ENCODE measurements at regions not wholly inside any gene's neighbourhood (a gene's known extent, or its start where the extent isn't known, plus 50 kb on each side); places are given as distances from the start of the nearest gene placed in this dataset.

DNA sequence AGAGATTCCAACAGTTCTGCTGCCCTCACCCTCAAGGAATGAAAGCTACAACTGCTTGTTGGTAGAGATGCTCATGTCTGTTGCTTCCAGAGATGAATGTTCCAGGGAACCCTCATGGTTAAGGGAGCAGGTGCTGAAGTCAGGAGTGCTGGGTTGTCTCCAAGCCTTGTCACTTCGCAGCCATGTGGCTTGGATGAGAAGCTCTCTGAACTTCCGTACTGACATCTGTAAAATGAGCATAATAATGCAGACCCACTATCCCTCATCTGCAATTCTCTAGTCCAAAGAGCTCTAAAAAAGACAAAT lies 133.3 kb upstream of the ADRA1B start:
- Histone ChIP-seq H3K79me2 (ENCODE audit: low read length) (no peaks in the 10 kb centered on the region), H3K4me1 (ENCODE audit: low read length) (no peaks in the 10 kb centered on the region), H4K20me1 (ENCODE audit: insufficient read depth, low read length) (no peaks in the 10 kb centered on the region), H3K4me2 (ENCODE audit: low read depth, low read length) (no peak overlapping the region), H2AFZ (ENCODE audit: low read length) (no peak overlapping the region), H3K4me3 (ENCODE audit: low read length) (no peak overlapping the region), H3K36me3 (replicated peaks; ENCODE audit: insufficient read depth, low read length) (no peaks in the 10 kb centered on the region), H3F3A (ENCODE audit: insufficient read depth, low read length) (no peaks in the 10 kb centered on the region), H3K27me3 (replicated peaks; ENCODE audit: insufficient read depth, low read length) (no peaks in the 10 kb centered on the region), H3K27ac (ENCODE audit: low read length) (no peak overlapping the region), H3K9me3 (replicated peaks; ENCODE audit: insufficient read depth, low read length) (no peaks in the 10 kb centered on the region), H3K9ac (ENCODE audit: low read length) (no peak overlapping the region), H3K9me2 (replicated peaks; ENCODE audit: insufficient read depth, low read length) (no peaks in the 10 kb centered on the region)
- DNase-seq, result no peak
- no peak for TF ChIP-seq EZH2 (optimal IDR thresholded peaks at IDR 0.05; ENCODE audit: low read depth, low read length)
- no peak for TF ChIP-seq EZH2phosphoT487 (IDR thresholded peaks at IDR 0.05; ENCODE audit: low read length)
- no peak for TF ChIP-seq CTCF (IDR thresholded peaks at IDR 0.05; ENCODE audit: low read length)

- H3K9me3 ChIP-seq (replicated peaks; ENCODE audit: insufficient read depth, low read length), result no peaks in the 10 kb centered on the region
- no peaks in the 10 kb centered on the region for H3K9me2 ChIP-seq (replicated peaks; ENCODE audit: insufficient read depth, low read length)
- H3F3A ChIP-seq (ENCODE audit: insufficient read depth, low read length), result no peaks in the 10 kb centered on the region
- no peak overlapping the region for H3K27ac ChIP-seq (ENCODE audit: low read length)
- no peaks in the 10 kb centered on the region for H3K27me3 ChIP-seq (replicated peaks; ENCODE audit: insufficient read depth, low read length)
- H3K36me3 ChIP-seq (replicated peaks; ENCODE audit: insufficient read depth, low read length), result no peaks in the 10 kb centered on the region
- H3K79me2 ChIP-seq (ENCODE audit: low read length), result no peaks in the 10 kb centered on the region
- H3K9ac ChIP-seq (ENCODE audit: low read length), result no peak overlapping the region
- no peak overlapping the region for H3K4me3 ChIP-seq (ENCODE audit: low read length)
- no peak for DNase-seq
- no peaks in the 10 kb centered on the region for H3K4me1 ChIP-seq (ENCODE audit: low read length)
- TF ChIP-seq EZH2phosphoT487 (IDR thresholded peaks at IDR 0.05; ENCODE audit: low read length) (no peak), CTCF (IDR thresholded peaks at IDR 0.05; ENCODE audit: low read length) (no peak), EZH2 (optimal IDR thresholded peaks at IDR 0.05; ENCODE audit: low read depth, low read length) (no peak)
- no peak overlapping the region for H3K4me2 ChIP-seq (ENCODE audit: low read depth, low read length)
- no peak overlapping the region for H2AFZ ChIP-seq (ENCODE audit: low read length)
- no peaks in the 10 kb centered on the region for H4K20me1 ChIP-seq (ENCODE audit: insufficient read depth, low read length)
Observed at GRCh38 chr5:159783726-159784247, 132.5 kb upstream of the ADRA1B start.

DNA sequence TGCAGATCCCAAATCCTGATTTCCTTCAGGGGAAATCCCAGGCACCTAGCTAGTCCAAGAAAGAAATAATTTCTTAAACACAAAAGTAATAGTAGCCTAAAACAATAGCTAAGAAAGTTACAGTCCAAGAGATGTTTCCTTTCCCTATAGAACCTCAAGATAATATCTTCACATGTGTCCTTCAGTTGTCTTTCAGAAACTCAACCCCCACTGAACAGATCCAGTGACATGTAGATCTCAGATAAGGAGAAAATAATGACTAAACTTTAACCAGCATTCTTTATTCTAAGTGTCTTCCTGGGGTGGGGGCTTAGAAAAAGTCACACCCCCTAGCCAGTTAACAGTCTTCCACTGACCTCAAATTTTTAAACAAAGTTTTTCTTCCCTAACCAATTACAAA lies 131.3 kb upstream of the ADRA1B start:
- no peak overlapping the region for H2AFZ ChIP-seq (ENCODE audit: low read length)
- H3K9ac ChIP-seq (ENCODE audit: low read length), result no peak overlapping the region
- H3K4me2 ChIP-seq (ENCODE audit: low read depth, low read length), result no peak overlapping the region
- no peaks in the 10 kb centered on the region for H3K9me2 ChIP-seq (replicated peaks; ENCODE audit: insufficient read depth, low read length)
- DNase-seq, result no peak
- TF ChIP-seq EZH2 (optimal IDR thresholded peaks at IDR 0.05; ENCODE audit: low read depth, low read length), result no peak
- no peak for TF ChIP-seq CTCF (IDR thresholded peaks at IDR 0.05; ENCODE audit: low read length)
- TF ChIP-seq EZH2phosphoT487 (IDR thresholded peaks at IDR 0.05; ENCODE audit: low read length), result no peak
- no peak overlapping the region for H3K27ac ChIP-seq (ENCODE audit: low read length)
- H3K4me3 ChIP-seq (ENCODE audit: low read length), result no peak overlapping the region
- H3K36me3 ChIP-seq (replicated peaks; ENCODE audit: insufficient read depth, low read length), result no peaks in the 10 kb centered on the region
- H3K4me1 ChIP-seq (ENCODE audit: low read length), result no peaks in the 10 kb centered on the region
- no peaks in the 10 kb centered on the region for H4K20me1 ChIP-seq (ENCODE audit: insufficient read depth, low read length)
- no peaks in the 10 kb centered on the region for H3K79me2 ChIP-seq (ENCODE audit: low read length)
- H3K27me3 ChIP-seq (replicated peaks; ENCODE audit: insufficient read depth, low read length), result no peaks in the 10 kb centered on the region
- no peaks in the 10 kb centered on the region for H3F3A ChIP-seq (ENCODE audit: insufficient read depth, low read length)
- no peaks in the 10 kb centered on the region for H3K9me3 ChIP-seq (replicated peaks; ENCODE audit: insufficient read depth, low read length)
